Neural cell (in vitro differentiated cells): ENCODE measurements at regions not wholly inside any gene's neighbourhood (a gene's known extent, or its start where the extent isn't known, plus 50 kb on each side); places are given as distances from the start of the nearest gene placed in this dataset.

Experiments used
- CTCF ChIP-seq: fragments of 450-650 bp; IDR thresholded peaks from 2 replicates; pipeline ENCODE4 v1.5.1; 2014; ENCODE audit warnings: antibody characterized with exemption, mild to moderate bottlenecking, moderate library complexity; ENCODE audit not compliant: poor library complexity, severe bottlenecking
- EP300 ChIP-seq: fragments of 450-650 bp; conservative IDR thresholded peaks from 2 replicates; pipeline ENCODE4 v1.6.1; 2014; ENCODE audit warnings: antibody characterized with exemption, mild to moderate bottlenecking, moderate library complexity; ENCODE audit not compliant: poor library complexity, severe bottlenecking
- EZH2 ChIP-seq: fragments of 200-600, 300-800 bp; shearing (Covaris generic), sonication (generic); IDR thresholded peaks from 2 replicates; pipeline ENCODE4 v1.6.1; 2014; ENCODE audit warnings: antibody characterized with exemption, low read length, borderline replicate concordance, mild to moderate bottlenecking; ENCODE audit not compliant: insufficient read depth, poor library complexity, severe bottlenecking
- POLR2AphosphoS5 ChIP-seq: IDR thresholded peaks from 2 replicates; pipeline ENCODE4 v1.6.1; 2012
- RAD21 ChIP-seq: fragments of 450-650 bp; conservative IDR thresholded peaks from 2 replicates; pipeline ENCODE4 v1.6.1; 2014; ENCODE audit warnings: antibody characterized with exemption, mild to moderate bottlenecking, moderate library complexity
- SMC3 ChIP-seq: fragments of 450-650 bp; conservative IDR thresholded peaks from 2 replicates; pipeline ENCODE4 v1.6.1; 2014; ENCODE audit warnings: antibody characterized with exemption, mild to moderate bottlenecking, moderate library complexity; ENCODE audit not compliant: poor library complexity
- TAF1 ChIP-seq: IDR thresholded peaks from 2 replicates; pipeline ENCODE4 v1.6.1; 2012; ENCODE audit warnings: low read depth

DNA sequence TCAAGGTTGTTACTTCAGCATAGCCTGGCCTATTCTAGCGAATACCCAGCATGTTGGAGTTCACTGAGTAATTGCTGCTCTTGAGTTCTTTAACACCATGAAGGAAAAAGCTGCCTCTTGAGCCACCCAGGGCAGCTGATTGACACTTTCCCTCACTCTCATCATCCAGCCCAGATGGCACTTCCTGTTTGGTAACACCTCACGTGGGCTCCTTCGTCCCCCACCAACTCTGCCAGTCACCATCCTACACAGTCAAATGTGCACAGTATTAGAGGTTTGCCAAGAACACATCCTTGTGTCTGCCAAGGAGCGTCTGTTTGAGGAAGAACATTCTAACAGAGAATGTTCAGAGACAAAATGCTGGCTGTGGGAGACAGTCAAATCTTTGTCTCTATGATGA, 266.3 kb downstream of the RPLP1 start:
- no peak for TF ChIP-seq CTCF
- TF ChIP-seq TAF1: no peak
- no peak for TF ChIP-seq EP300
- TF ChIP-seq EZH2: no peak
- TF ChIP-seq RAD21: no peak
- no peak for TF ChIP-seq POLR2AphosphoS5
- TF ChIP-seq SMC3: no peak
